HEK293 (cell line): ENCODE measurements at regions not wholly inside any gene's neighbourhood (a gene's known extent, or its start where the extent isn't known, plus 50 kb on each side); places are given as distances from the start of the nearest gene placed in this dataset.
"Not testable (repeated sequence)": the region's sequence is repeated elsewhere in the genome, so short reads cannot be mapped to it uniquely, and the experiment has no call there.

Experiments used
- CTCF ChIA-PET: fragments of 350-600 bp; formaldehyde crosslinking; extraction: SDS; loops from one replicate; lab custom pipeline; 2021; ENCODE audit warnings: antibody characterized with exemption; lab: Yijun Ruan, JAX
- POLR2A ChIA-PET: fragments of 300-600 bp; formaldehyde crosslinking; extraction: SDS; loops from one replicate; lab custom pipeline; 2020; ENCODE audit warnings: antibody characterized with exemption, inconsistent platforms; lab: Yijun Ruan, JAX
- H3K27ac ChIP-seq: fragments of 200-500 bp; sonication (Bioruptor generic); 2 replicates; pipeline ENCODE4 v1.5.1; 2014; ENCODE audit warnings: low read depth, low read length, control low read depth, inconsistent platforms; ENCODE audit errors: extremely low read depth
- H3K36me3 ChIP-seq, 2 experiments: fragments of 200-500 bp in 1 of 2; sonication (Bioruptor generic) in 1 of 2; 1 replicate in 1 of 2; 2 replicates in 1 of 2; pipeline ENCODE4 v1.5.1; 2014 to 2017; ENCODE audit warnings: inconsistent platforms in 2 of 2, low read length in 2 of 2; ENCODE audit not compliant: control insufficient read depth in 2 of 2, insufficient read depth in 1 of 2
- H3K4me1 ChIP-seq: fragments of 200-500 bp; sonication (Bioruptor generic); 2 replicates; pipeline ENCODE4 v1.5.1; 2014; ENCODE audit warnings: mild to moderate bottlenecking, low read length, inconsistent platforms; ENCODE audit not compliant: control insufficient read depth, insufficient read depth
- H3K4me3 ChIP-seq: 2 replicates; pipeline ENCODE4 v1.5.1; 2011; ENCODE audit warnings: low read depth, mild to moderate bottlenecking, control low read depth, low read length, moderate library complexity
- H3K9me3 ChIP-seq: fragments of 200-500 bp; sonication (Bioruptor generic); 2 replicates; pipeline ENCODE4 v1.5.1; 2014; ENCODE audit warnings: low read depth, low read length, inconsistent platforms; ENCODE audit not compliant: control insufficient read depth, insufficient read depth
- INSM2 ChIP-seq: fragments of 450-650 bp; formaldehyde crosslinking; IDR thresholded peaks from 2 replicates; pipeline ENCODE4 v1.5.1; 2016; ENCODE audit warnings: missing biosample characterization, missing genetic modification characterization
- KLF10 ChIP-seq: fragments of 450-650 bp; IDR thresholded peaks from 2 replicates; pipeline ENCODE4 v1.5.1; 2018; ENCODE audit warnings: missing biosample characterization, mild to moderate bottlenecking, missing genetic modification characterization
- OSR2 ChIP-seq: fragments of 450-650 bp; formaldehyde crosslinking; IDR thresholded peaks from 2 replicates; pipeline ENCODE4 v1.5.1; 2016; ENCODE audit warnings: missing biosample characterization, missing genetic modification characterization
- SP3 ChIP-seq: fragments of 450-650 bp; formaldehyde crosslinking; IDR thresholded peaks from 2 replicates; pipeline ENCODE4 v1.5.1; 2016; ENCODE audit warnings: missing biosample characterization, missing genetic modification characterization
- ZBTB11 ChIP-seq: fragments of 450-650 bp; formaldehyde crosslinking; conservative IDR thresholded peaks from 2 replicates; pipeline ENCODE4 v1.5.1; 2016; ENCODE audit warnings: low read depth, missing biosample characterization, missing genetic modification characterization
- ZBTB26 ChIP-seq: fragments of 450-650 bp; formaldehyde crosslinking; optimal IDR thresholded peaks from 2 replicates; pipeline ENCODE3; 2016; ENCODE audit warnings: missing biosample characterization, mild to moderate bottlenecking, missing genetic modification characterization
- ZBTB7A ChIP-seq: fragments of 450-650 bp; formaldehyde crosslinking; IDR thresholded peaks from 2 replicates; pipeline ENCODE4 v1.5.1; 2016; ENCODE audit warnings: low read depth, missing biosample characterization, missing genetic modification characterization
- ZNF138 ChIP-seq: fragments of 450-650 bp; formaldehyde crosslinking; IDR thresholded peaks from 2 replicates; pipeline ENCODE4 v1.5.1; 2016; ENCODE audit warnings: missing biosample characterization, missing genetic modification characterization, borderline replicate concordance
- ZNF140 ChIP-seq: fragments of 450-650 bp; formaldehyde crosslinking; IDR thresholded peaks from 2 replicates; pipeline ENCODE4 v1.5.1; 2016; ENCODE audit warnings: missing biosample characterization, missing genetic modification characterization
- ZNF19 ChIP-seq: fragments of 450-650 bp; formaldehyde crosslinking; IDR thresholded peaks from 2 replicates; pipeline ENCODE4; 2016; ENCODE audit warnings: missing biosample characterization, missing genetic modification characterization, low read depth
- ZNF211 ChIP-seq: fragments of 450-650 bp; formaldehyde crosslinking; IDR thresholded peaks from 2 replicates; pipeline ENCODE4 v1.5.1; 2016; ENCODE audit warnings: low read depth, missing biosample characterization, missing genetic modification characterization
- ZNF221 ChIP-seq: fragments of 450-650 bp; formaldehyde crosslinking; IDR thresholded peaks from 2 replicates; pipeline ENCODE4 v1.5.1; 2017; ENCODE audit warnings: missing biosample characterization, missing genetic modification characterization, borderline replicate concordance
- ZNF24 ChIP-seq: fragments of 450-650 bp; formaldehyde crosslinking; IDR thresholded peaks from 2 replicates; pipeline ENCODE4 v1.5.1; 2016; ENCODE audit warnings: missing biosample characterization, missing genetic modification characterization
- ZNF248 ChIP-seq: fragments of 450-650 bp; formaldehyde crosslinking; IDR thresholded peaks from 2 replicates; pipeline ENCODE4 v1.5.1; 2017; ENCODE audit warnings: missing biosample characterization, missing genetic modification characterization
- ZNF26 ChIP-seq: fragments of 450-650 bp; formaldehyde crosslinking; IDR thresholded peaks from 2 replicates; pipeline ENCODE4 v1.5.1; 2016; ENCODE audit warnings: missing biosample characterization, missing genetic modification characterization
- ZNF302 ChIP-seq: fragments of 450-650 bp; formaldehyde crosslinking; IDR thresholded peaks from 2 replicates; pipeline ENCODE4 v1.5.1; 2016; ENCODE audit warnings: missing biosample characterization, missing genetic modification characterization, low read depth
- ZNF324 ChIP-seq: fragments of 450-650 bp; formaldehyde crosslinking; IDR thresholded peaks from 2 replicates; pipeline ENCODE4 v1.5.1; 2016; ENCODE audit warnings: missing biosample characterization, missing genetic modification characterization
- ZNF391 ChIP-seq: fragments of 450-650 bp; formaldehyde crosslinking; IDR thresholded peaks from 2 replicates; pipeline ENCODE4 v1.5.1; 2016; ENCODE audit warnings: low read depth, missing biosample characterization, missing genetic modification characterization, borderline replicate concordance
- ZNF398 ChIP-seq: fragments of 450-650 bp; formaldehyde crosslinking; IDR thresholded peaks from 2 replicates; pipeline ENCODE4 v1.5.1; 2017; ENCODE audit warnings: missing biosample characterization, missing genetic modification characterization
- ZNF426 ChIP-seq: fragments of 450-650 bp; formaldehyde crosslinking; IDR thresholded peaks from 2 replicates; pipeline ENCODE4 v1.5.1; 2017; ENCODE audit warnings: missing biosample characterization, missing genetic modification characterization, mild to moderate bottlenecking, inconsistent platforms, moderate library complexity
- ZNF510 ChIP-seq: fragments of 450-650 bp; formaldehyde crosslinking; IDR thresholded peaks from 2 replicates; pipeline ENCODE4 v1.5.1; 2018; ENCODE audit warnings: mild to moderate bottlenecking, missing genetic modification characterization, missing biosample characterization; ENCODE audit not compliant: insufficient replicate concordance
- ZNF521 ChIP-seq: fragments of 450-650 bp; formaldehyde crosslinking; IDR thresholded peaks from 2 replicates; pipeline ENCODE4 v1.5.1; 2017; ENCODE audit warnings: missing biosample characterization, mild to moderate bottlenecking, missing genetic modification characterization
- ZNF530 ChIP-seq: fragments of 450-650 bp; formaldehyde crosslinking; IDR thresholded peaks from 2 replicates; pipeline ENCODE4 v1.5.1; 2016; ENCODE audit warnings: low read depth, missing biosample characterization, missing genetic modification characterization
- ZNF544 ChIP-seq: fragments of 450-650 bp; formaldehyde crosslinking; IDR thresholded peaks from 2 replicates; pipeline ENCODE4 v1.5.0; 2017; ENCODE audit warnings: missing biosample characterization, missing genetic modification characterization
- ZNF76 ChIP-seq: fragments of 450-650 bp; formaldehyde crosslinking; IDR thresholded peaks from 2 replicates; pipeline ENCODE4; 2016; ENCODE audit warnings: low read depth, missing biosample characterization, missing genetic modification characterization, borderline replicate concordance
- ZSCAN30 ChIP-seq: fragments of 450-650 bp; IDR thresholded peaks from 2 replicates; pipeline ENCODE4 v1.5.1; 2018; ENCODE audit warnings: missing biosample characterization, mild to moderate bottlenecking, missing genetic modification characterization, moderate library complexity

- TF ChIP-seq INSM2 (tag by site-specific recombination) (no peak), ZBTB7A (tag by site-specific recombination) (no peak), ZNF398 (no peak), ZNF221 (tag by site-specific recombination) (no peak), OSR2 (tag by site-specific recombination) (no peak), ZSCAN30 (tag by site-specific recombination) (no peak)
Measured at GRCh38 chr14:101088395-101088667, 184.8 kb upstream of the RTL1 start (continued).

- TF ChIP-seq ZNF530 (tag by site-specific recombination) (no peak), ZNF324 (tag by site-specific recombination) (no peak), ZNF510 (tag by site-specific recombination) (no peak), ZNF211 (tag by site-specific recombination) (no peak), ZNF19 (tag by site-specific recombination) (no peak), ZNF302 (tag by site-specific recombination) (no peak), ZNF248 (no peak), ZNF521 (tag by site-specific recombination) (no peak), ZNF76 (no peak), ZNF26 (tag by site-specific recombination) (no peak), KLF10 (no peak), ZNF544 (tag by site-specific recombination) (no peak), ZNF140 (no peak), ZBTB26 (tag by site-specific recombination) (no peak), ZNF138 (tag by site-specific recombination) (no peak), ZNF426 (tag by site-specific recombination) (no peak), SP3 (tag by site-specific recombination) (no peak), ZNF391 (tag by site-specific recombination) (no peak), ZNF24 (tag by site-specific recombination) (no peak), ZBTB11 (no peak)
- Histone ChIP-seq H3K4me1 (no peaks in the 10 kb centered on the region), H3K27ac (no peak overlapping the region), H3K36me3 (no peaks in the 10 kb centered on the region), H3K4me3 (no peak overlapping the region), H3K9me3 (no peaks in the 10 kb centered on the region)
- ChIA-PET CTCF (no interaction called here), POLR2A (no interaction called here)
Measured at GRCh38 chr14:101088714-101089113, 185.2 kb upstream of the RTL1 start.

- H3K4me3 ChIP-seq, H3K27ac ChIP-seq, H3K36me3 ChIP-seq, H3K4me1 ChIP-seq, POLR2A ChIA-PET, H3K9me3 ChIP-seq: not testable (repeated sequence)
- CTCF ChIA-PET = interaction anchor here (0.6 kb wide), 1 partner anchor 549 kb away, joined by 3 read pairs; no protein-coding TSS in a partner anchor
Measured at GRCh38 chr14:101090478-101090877, 187.0 kb upstream of the RTL1 start.
